ENCODE measurements at regions not wholly inside any gene's neighbourhood (a gene's known extent, or its start where the extent isn't known, plus 50 kb on each side); places are given as distances from the start of the nearest gene placed in this dataset.

GRCh38 chr3:72483554-72484104 lies 364.6 kb downstream of the SHQ1 start:
- no peak for DNase-seq

- no peak for DNase-seq
Observed at GRCh38 chr3:72482589-72483321, 365.5 kb downstream of the SHQ1 start.

- DNase-seq = no peak
Observed at GRCh38 chr3:72481542-72481941, 366.7 kb downstream of the SHQ1 start.

- DNase-seq = no peak
Observed at GRCh38 chr3:72480366-72480765, 367.9 kb downstream of the SHQ1 start.

- no peak for DNase-seq
Observed at GRCh38 chr3:72479651-72480215, 368.5 kb downstream of the SHQ1 start.

GRCh38 chr3:72476139-72476483 lies 372.1 kb downstream of the SHQ1 start:
- no peak for DNase-seq

- no peak for DNase-seq
Observed at GRCh38 chr3:72475258-72476138, 372.7 kb downstream of the SHQ1 start.

- DNase-seq = no peak
Observed at GRCh38 chr3:72474775-72475174, 373.5 kb downstream of the SHQ1 start.

- no peak for DNase-seq
Observed at GRCh38 chr3:72473156-72473555, 375.1 kb downstream of the SHQ1 start.

- no peak for DNase-seq
Observed at GRCh38 chr3:72470904-72471417, 377.3 kb downstream of the SHQ1 start.

GRCh38 chr3:72465853-72466252 lies 382.4 kb downstream of the SHQ1 start:
- no peak for DNase-seq

GRCh38 chr3:72463083-72463482 lies 385.2 kb downstream of the SHQ1 start:
- no peak for DNase-seq

GRCh38 chr3:72462595-72463011 lies 385.6 kb downstream of the SHQ1 start:
- no peak for DNase-seq

GRCh38 chr3:72461787-72462186 lies 386.5 kb downstream of the SHQ1 start:
- DNase-seq = no peak

- DNase-seq = no peak
Observed at GRCh38 chr3:72460205-72461174, 387.8 kb downstream of the SHQ1 start.

- DNase-seq = no peak
Observed at GRCh38 chr3:72459588-72459987, 388.7 kb downstream of the SHQ1 start.

- DNase-seq = no peak
Observed at GRCh38 chr3:72458375-72458774, 389.9 kb downstream of the SHQ1 start.

- no peak for DNase-seq
Observed at GRCh38 chr3:72454441-72454840, 393.8 kb downstream of the SHQ1 start.

- DNase-seq = no peak
Observed at GRCh38 chr3:72453706-72454105, 394.5 kb downstream of the SHQ1 start.

GRCh38 chr3:72452745-72453144 lies 395.5 kb downstream of the SHQ1 start:
- no peak for DNase-seq

GRCh38 chr3:72451841-72452240 lies 396.4 kb downstream of the SHQ1 start:
- DNase-seq = no peak

- DNase-seq = no peak
Observed at GRCh38 chr3:72449551-72449950, 398.7 kb downstream of the SHQ1 start.

Measured in NCI-H1105 (cell line).